SK-N-DZ (cell line): ENCODE measurements at regions not wholly inside any gene's neighbourhood (a gene's known extent, or its start where the extent isn't known, plus 50 kb on each side); places are given as distances from the start of the nearest gene placed in this dataset.

ENCODE experiments used
- DNase-seq: peaks from one replicate; pipeline ENCODE4 v3.0.0-alpha.2; 2015; ENCODE audit warnings: low spot score

DNA sequence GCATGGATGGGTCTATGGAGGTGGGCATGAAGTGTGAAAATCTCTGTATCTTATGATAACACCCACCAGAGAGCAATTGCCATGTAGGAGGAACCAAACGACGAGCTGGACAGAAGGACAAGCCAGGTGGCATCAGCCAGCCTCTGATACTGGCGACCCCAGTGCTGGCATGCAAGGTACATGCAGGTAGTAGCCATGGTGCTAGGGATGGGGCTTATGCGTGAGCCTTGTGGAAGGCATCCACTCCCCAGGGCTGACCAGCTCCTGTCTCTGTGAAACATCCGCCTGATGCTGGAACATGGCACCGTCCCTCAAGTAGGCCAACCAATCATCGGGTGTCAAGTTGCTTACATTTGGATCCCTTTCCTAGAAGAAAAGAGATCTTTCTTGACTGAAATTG, 412.9 kb downstream of the GADD45G start:
- DNase-seq, result no peak

DNA sequence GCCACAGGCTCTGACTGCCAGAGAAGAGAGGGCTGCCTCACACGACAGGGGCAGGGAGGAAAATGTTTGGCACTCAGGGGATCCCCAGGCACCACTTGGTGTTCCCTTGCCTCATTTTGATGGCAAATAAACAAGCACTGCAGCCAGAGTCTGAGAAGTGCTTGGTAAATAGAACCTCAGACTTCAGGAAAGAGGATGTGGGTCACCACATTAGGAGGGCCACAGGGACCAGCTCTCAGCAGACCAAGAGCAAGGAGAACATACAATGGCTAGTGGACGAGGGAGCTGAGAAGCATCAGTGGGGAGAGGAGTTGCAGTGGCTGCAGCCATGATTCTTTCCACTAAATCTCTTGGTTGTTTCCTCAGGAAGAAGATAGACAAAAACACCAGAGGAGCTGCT, 413.9 kb downstream of the GADD45G start:
- DNase-seq, result no peak

DNA sequence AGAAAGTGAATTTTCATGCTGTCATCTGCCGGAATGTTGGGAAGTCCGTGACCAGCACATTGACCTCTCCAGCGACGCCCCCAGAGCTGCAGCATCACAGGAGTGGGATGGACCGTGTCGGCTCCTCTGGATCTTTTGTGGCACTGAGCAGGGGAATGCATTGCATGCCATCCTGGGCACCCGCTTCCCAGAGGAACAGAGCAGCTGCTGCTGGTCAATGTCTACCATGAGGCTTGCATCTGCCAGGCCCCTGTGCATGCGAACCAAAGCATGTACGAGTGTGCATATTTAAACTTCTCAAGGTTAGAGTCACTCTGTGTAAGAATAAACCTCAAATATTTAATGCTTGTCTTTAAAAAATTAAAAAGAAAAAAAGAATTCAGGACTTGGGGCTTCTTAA, 414.8 kb downstream of the GADD45G start:
- no peak for DNase-seq

DNA sequence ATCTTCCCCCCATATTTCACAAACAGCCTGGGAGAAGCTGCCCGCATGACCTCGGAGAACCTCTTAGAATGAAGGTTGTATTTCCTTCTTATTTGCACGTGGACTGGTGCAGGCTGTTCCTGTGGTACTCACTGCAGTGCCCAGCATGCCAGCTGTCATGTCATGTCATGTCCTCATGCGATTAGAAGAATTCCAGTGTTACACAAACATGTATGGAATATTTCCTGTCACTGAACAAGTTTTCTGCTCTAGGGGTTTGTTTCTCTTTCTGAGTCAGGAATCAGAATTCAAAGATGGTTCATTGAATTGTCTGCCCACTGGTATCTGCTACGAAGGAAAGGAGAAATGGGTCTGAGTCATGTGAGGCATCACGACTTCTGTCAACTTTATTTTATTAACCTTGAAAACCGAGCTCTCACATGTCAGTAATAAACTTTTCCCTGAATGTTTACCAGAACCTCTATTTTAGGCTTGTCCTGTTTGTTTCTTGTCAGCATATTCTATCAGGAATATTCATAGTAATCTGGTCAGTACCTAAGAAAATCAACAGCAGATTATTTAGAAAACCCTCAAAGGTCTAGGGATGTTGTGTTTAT, 415.6 kb downstream of the GADD45G start:
- no peak for DNase-seq

- no peak for DNase-seq
These were observed 416.5 kb downstream of the GADD45G start for GRCh38 chr9:90021216-90021906.

DNA sequence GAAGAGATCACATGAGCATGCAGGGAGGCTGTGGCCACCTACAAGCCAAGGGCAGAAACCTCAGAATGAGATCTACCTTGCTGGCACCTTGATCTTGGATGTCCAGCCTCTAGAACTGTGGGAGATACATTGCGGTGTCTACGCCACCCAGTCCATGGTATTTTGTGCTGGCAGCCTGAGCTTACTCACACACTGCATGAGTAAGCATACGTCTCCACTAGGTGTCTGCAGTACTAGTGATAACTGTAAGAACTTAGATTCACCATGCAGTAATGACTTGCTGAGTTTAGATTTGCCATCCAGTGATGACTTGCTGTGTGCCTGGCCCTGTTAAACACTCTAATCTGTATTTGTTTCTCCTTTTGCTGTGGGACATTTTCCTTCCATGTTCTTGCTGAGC, 417.7 kb downstream of the GADD45G start:
- no peak for DNase-seq

DNA sequence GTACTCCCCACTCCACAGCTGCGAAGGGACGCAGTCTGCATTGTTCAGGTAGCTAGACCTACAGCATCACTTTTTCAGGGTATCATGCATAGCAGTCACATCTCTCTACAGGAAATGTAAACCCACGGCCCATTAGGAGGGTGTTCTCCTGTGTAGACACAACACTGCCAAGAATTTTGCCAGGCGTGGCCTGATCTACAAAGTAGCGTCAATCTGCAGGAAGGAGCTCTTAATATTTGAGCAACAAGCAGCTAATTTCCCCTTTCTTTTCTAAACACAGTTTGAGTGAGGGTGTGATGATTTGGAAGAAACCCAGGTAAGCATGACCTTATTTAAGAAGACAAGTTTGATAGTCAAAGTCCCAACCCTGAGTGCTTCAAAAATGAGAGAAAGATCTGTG, 419.0 kb downstream of the GADD45G start:
- DNase-seq, result no peak

GRCh38 chr9:90024409-90024808, 419.6 kb downstream of the GADD45G start:
- DNase-seq, result no peak

GRCh38 chr9:90024823-90025222, 420.0 kb downstream of the GADD45G start:
- DNase-seq, result no peak

- no peak for DNase-seq
These were observed 421.0 kb downstream of the GADD45G start for GRCh38 chr9:90025816-90026215.

DNA sequence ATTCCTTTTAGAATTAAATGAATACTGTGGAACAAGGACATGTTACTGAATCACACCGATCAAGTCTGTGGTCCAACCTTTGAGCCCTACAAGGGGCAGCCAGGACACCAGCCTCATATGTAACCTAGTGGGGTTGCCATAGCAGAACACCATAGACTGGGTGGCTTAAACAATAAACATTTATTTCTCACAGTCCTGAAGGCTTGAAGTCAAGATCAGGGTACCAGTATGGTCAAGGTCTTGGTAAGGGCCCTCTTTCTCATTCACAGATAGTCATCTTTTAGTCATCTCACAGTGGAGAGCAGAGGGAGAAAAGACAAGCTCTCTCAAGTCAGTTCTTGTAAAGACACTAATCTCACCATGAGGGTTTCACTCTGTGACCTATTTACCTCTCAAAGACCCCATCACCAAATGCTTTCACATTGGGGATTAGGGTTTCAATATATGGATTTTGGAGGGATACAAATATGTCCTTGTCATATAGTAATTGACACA, 422.5 kb downstream of the GADD45G start:
- DNase-seq, result no peak

GRCh38 chr9:90029386-90029785, 424.6 kb downstream of the GADD45G start:
- no peak for DNase-seq

DNA sequence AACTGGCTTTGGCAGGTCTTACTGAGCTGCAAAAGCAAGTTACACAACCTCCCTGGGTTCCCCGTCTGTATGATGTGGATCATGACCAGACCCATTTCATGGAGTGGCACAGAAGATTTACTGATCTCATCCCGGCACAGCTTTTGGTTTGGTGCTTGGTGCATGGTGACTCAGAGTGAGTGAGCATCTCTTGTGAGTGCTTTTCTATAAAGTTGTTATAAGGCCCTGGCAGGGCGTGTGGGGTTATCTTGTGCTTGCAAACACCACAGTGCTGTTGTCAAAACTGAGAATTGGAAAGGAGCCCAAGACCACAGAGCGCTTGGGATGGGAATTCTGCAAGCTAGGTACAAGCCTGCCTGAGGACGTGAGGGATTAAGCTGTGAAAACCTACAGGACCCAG, 425.2 kb downstream of the GADD45G start:
- DNase-seq, result no peak

DNA sequence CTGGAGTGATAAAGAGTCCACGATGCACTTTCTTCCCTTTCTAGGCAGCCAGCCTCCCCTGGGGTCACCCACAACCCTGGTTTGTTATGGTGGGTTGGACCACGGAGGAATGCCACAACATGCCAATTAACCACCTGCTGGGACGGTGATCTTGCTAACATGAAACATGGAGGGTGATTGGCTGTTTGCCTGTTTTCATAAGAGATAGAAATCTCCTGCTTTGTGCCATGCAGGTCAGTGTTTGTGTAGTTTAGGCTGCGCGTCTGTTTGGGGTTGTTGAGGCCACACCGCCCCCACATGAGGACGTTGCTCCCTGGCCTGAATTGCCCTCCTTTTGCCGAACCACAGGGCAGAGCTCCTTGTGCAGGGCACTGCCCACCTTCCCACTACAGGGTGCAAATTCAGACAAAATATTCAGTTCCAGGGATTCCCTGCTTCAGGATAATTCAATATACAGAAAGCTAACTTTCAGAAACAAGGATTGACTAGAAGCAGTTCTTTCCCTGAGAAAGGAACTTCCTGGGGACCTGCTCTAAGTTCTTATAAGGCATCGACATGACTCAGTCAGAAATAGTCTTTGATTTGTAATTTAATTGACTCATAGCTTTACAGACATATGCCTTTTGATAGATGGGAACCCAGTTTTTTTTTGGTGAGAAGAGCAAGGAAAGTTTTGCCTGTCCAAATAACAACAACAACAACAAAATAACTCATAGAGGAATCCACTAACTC, 427.6 kb downstream of the GADD45G start:
- no peak for DNase-seq

- no peak for DNase-seq
These were observed 428.3 kb downstream of the GADD45G start for GRCh38 chr9:90033028-90033650.

- DNase-seq, result no peak
These were observed 429.3 kb downstream of the GADD45G start for GRCh38 chr9:90034071-90034470.

- DNase-seq, result no peak
These were observed 430.7 kb downstream of the GADD45G start for GRCh38 chr9:90035471-90035870.

- no peak for DNase-seq
These were observed 432.5 kb downstream of the GADD45G start for GRCh38 chr9:90037146-90037797.

DNA sequence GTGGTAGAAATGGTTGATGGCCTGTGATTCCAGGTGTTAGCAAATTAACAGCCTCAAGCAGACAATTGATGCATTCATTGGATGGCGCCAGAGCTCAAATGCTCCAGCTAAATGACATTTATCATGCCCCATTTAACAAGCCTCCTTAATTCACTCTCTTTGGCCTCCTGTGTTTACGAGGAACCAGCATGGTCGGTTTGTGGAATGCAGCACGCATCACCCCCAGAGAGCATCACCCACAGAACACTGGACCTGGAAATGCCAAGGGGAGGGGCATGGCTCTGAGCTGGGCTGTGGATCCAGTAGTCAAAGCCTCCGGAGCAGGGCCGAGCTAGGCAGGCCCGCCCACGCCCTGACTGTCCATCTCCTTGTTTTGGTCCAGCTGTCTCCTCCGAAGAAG, 434.0 kb downstream of the GADD45G start:
- no peak for DNase-seq

GRCh38 chr9:90044263-90044662, 439.5 kb downstream of the GADD45G start:
- DNase-seq, result no peak

GRCh38 chr9:90044710-90045151, 439.9 kb downstream of the GADD45G start:
- no peak for DNase-seq
